Fibroblast of upper back skin (primary cell): ENCODE measurements at regions not wholly inside any gene's neighbourhood (a gene's known extent, or its start where the extent isn't known, plus 50 kb on each side); places are given as distances from the start of the nearest gene placed in this dataset.

Experiments used
- DNase-seq: peaks from one replicate; pipeline ENCODE4 v3.0.0-alpha.2; 2013

- DNase-seq = no peak
These were observed 129.7 kb upstream of the MAP3K1 start for GRCh38 chr5:56685503-56686217.

- DNase-seq = no peak
These were observed 131.2 kb upstream of the MAP3K1 start for GRCh38 chr5:56684159-56684558.

- DNase-seq = no peak
These were observed 131.6 kb upstream of the MAP3K1 start for GRCh38 chr5:56683733-56684132.

GRCh38 chr5:56683281-56683680 is 132.1 kb upstream of the MAP3K1 start:
- DNase-seq = no peak

GRCh38 chr5:56681346-56681745 is 134.0 kb upstream of the MAP3K1 start:
- peak; percentile 74 for DNase-seq

GRCh38 chr5:56680731-56681130 is 134.6 kb upstream of the MAP3K1 start:
- no peak for DNase-seq

GRCh38 chr5:56677690-56678305 is 137.6 kb upstream of the MAP3K1 start:
- no peak for DNase-seq

- DNase-seq = no peak
These were observed 139.1 kb upstream of the MAP3K1 start for GRCh38 chr5:56676091-56676768.

- DNase-seq = no peak
These were observed 140.9 kb upstream of the MAP3K1 start for GRCh38 chr5:56674441-56674840.

GRCh38 chr5:56673171-56673570 is 142.2 kb upstream of the MAP3K1 start:
- no peak for DNase-seq

- DNase-seq = peak; percentile 25
These were observed 143.8 kb upstream of the MAP3K1 start for GRCh38 chr5:56671571-56671970.

- peak; percentile 27 for DNase-seq
These were observed 144.4 kb upstream of the MAP3K1 start for GRCh38 chr5:56670916-56671315.

- DNase-seq = peak; percentile 26
These were observed 145.5 kb upstream of the MAP3K1 start for GRCh38 chr5:56669534-56670483.

GRCh38 chr5:56668996-56669395 is 146.4 kb upstream of the MAP3K1 start:
- no peak for DNase-seq

- DNase-seq = no peak
These were observed 147.7 kb upstream of the MAP3K1 start for GRCh38 chr5:56667692-56668091.

GRCh38 chr5:56666901-56667300 is 148.4 kb upstream of the MAP3K1 start:
- DNase-seq = no peak

- peak; percentile 83 for DNase-seq
These were observed 150.2 kb upstream of the MAP3K1 start for GRCh38 chr5:56665117-56665516.

- DNase-seq = no peak
These were observed 151.3 kb upstream of the MAP3K1 start for GRCh38 chr5:56664025-56664424.

GRCh38 chr5:56663523-56663922 is 151.8 kb upstream of the MAP3K1 start:
- DNase-seq = no peak

GRCh38 chr5:56662893-56663292 is 152.5 kb upstream of the MAP3K1 start:
- DNase-seq = no peak

- no peak for DNase-seq
These were observed 155.4 kb upstream of the MAP3K1 start for GRCh38 chr5:56659971-56660370.

- DNase-seq = no peak
These were observed 156.4 kb upstream of the MAP3K1 start for GRCh38 chr5:56658972-56659371.
